ENCODE measurements at regions not wholly inside any gene's neighbourhood (a gene's known extent, or its start where the extent isn't known, plus 50 kb on each side); places are given as distances from the start of the nearest gene placed in this dataset.
"Not testable (repeated sequence)": the region's sequence is repeated elsewhere in the genome, so short reads cannot be mapped to it uniquely, and the experiment has no call there.

- H3K9me2 ChIP-seq (ENCODE audit: insufficient read depth); H3K4me3 ChIP-seq (replicated peaks in 1 of 2; ENCODE audit: low read depth in 1 of 2, low read length in 2 of 2); ATAC-seq; CTCF ChIA-PET; RAD21 ChIA-PET (ENCODE audit: low non-redundant PET in 1 of 2, low total read pairs in 2 of 2, uncharacterized antibody in 2 of 2, unreplicated experiment in 2 of 2); H3K4me1 ChIP-seq (ENCODE audit: control insufficient read depth in 1 of 2, insufficient read depth in 2 of 2, low read length in 2 of 2); H3K79me2 ChIP-seq (ENCODE audit: insufficient read depth, low read length); H3K27ac ChIP-seq (ENCODE audit: low read depth, low read length); H3K27me3 ChIP-seq (ENCODE audit: insufficient read depth, low read length); H2AFZ ChIP-seq (ENCODE audit: low read depth, low read length, poor library complexity, severe bottlenecking); H3K9ac ChIP-seq (ENCODE audit: low read length); POLR2A ChIA-PET; H3K36me3 ChIP-seq (ENCODE audit: control insufficient read depth in 1 of 2, insufficient read depth in 2 of 2, low read length in 2 of 2); H3K4me2 ChIP-seq (ENCODE audit: low read length); intact Hi-C loops (cut with micrococcal nuclease); H4K20me1 ChIP-seq (ENCODE audit: insufficient read depth); DNase-seq (ENCODE audit: low read depth, low spot score); BruUV-seq (replicated peaks); H3K9me3 ChIP-seq (ENCODE audit: control insufficient read depth in 1 of 2, insufficient read depth in 1 of 2, low read depth in 1 of 2, low read length in 2 of 2): not testable (repeated sequence)
These were observed 63.7 kb upstream of the TAMM41 start for GRCh38 chr3:11910216-11910930.

- intact Hi-C loops (cut with micrococcal nuclease) = no loop called here
- POLR2A ChIA-PET = no interaction called here
- ATAC-seq = 0 out of 2 replicates have a peak, but pooled peaks have one; percentile 36
- H2AFZ ChIP-seq (ENCODE audit: low read depth, low read length, poor library complexity, severe bottlenecking) = no peak overlapping the region
- H3K4me1 ChIP-seq (ENCODE audit: control insufficient read depth in 1 of 2, insufficient read depth in 2 of 2, low read length in 2 of 2) = no peaks in the 10 kb centered on the region
- no TSS peak for BruUV-seq (replicated peaks)
- no peak overlapping the region for H3K27ac ChIP-seq (ENCODE audit: low read depth, low read length)
- H3K9me3 ChIP-seq (ENCODE audit: control insufficient read depth in 1 of 2, insufficient read depth in 1 of 2, low read depth in 1 of 2, low read length in 2 of 2) = no peaks in the 10 kb centered on the region
- H3K27me3 ChIP-seq (ENCODE audit: insufficient read depth, low read length) = peaks cover 7% of the 10 kb centered on the region; the same call in 1 of the 2 replicates
- no peaks in the 10 kb centered on the region for H3K36me3 ChIP-seq (ENCODE audit: control insufficient read depth in 1 of 2, insufficient read depth in 2 of 2, low read length in 2 of 2)
- DNase-seq (ENCODE audit: low read depth, low spot score) = no peak
- CTCF ChIA-PET = no interaction called here
- H3K9ac ChIP-seq (ENCODE audit: low read length) = no peak overlapping the region
- H3K79me2 ChIP-seq (ENCODE audit: insufficient read depth, low read length) = no peaks in the 10 kb centered on the region
- RAD21 ChIA-PET (ENCODE audit: low non-redundant PET in 1 of 2, low total read pairs in 2 of 2, uncharacterized antibody in 2 of 2, unreplicated experiment in 2 of 2) = no interaction called here
- H3K9me2 ChIP-seq (ENCODE audit: insufficient read depth) = no peaks in the 10 kb centered on the region
- no peak overlapping the region for H3K4me2 ChIP-seq (ENCODE audit: low read length)
- H4K20me1 ChIP-seq (ENCODE audit: insufficient read depth) = no peaks in the 10 kb centered on the region
- TF ChIP-seq YY1 (IDR thresholded peaks at IDR 0.05; ENCODE audit: extremely low read depth, insufficient replicate concordance, low read depth, low read length) = no peak
- no peak for TF ChIP-seq RAD21 (IDR thresholded peaks at IDR 0.05; ENCODE audit: low read depth)
- TF ChIP-seq MAX (IDR thresholded peaks at IDR 0.05) = no peak
- no peak for TF ChIP-seq POLR2A (IDR thresholded peaks at IDR 0.05; ENCODE audit: borderline replicate concordance, extremely low read depth, insufficient read depth, insufficient read length)
- no peak for TF ChIP-seq POLR2AphosphoS5 (IDR thresholded peaks at IDR 0.05; ENCODE audit: low read depth, low read length)
- H3K4me3 ChIP-seq (replicated peaks in 1 of 2; ENCODE audit: low read depth in 1 of 2, low read length in 2 of 2) = no peak overlapping the region
These were observed 64.4 kb upstream of the TAMM41 start for GRCh38 chr3:11910971-11911531.

- BruUV-seq (replicated peaks); intact Hi-C loops (cut with micrococcal nuclease); RAD21 ChIA-PET (ENCODE audit: low non-redundant PET in 1 of 2, low total read pairs in 2 of 2, uncharacterized antibody in 2 of 2, unreplicated experiment in 2 of 2): not testable (repeated sequence)
These were observed 65.2 kb upstream of the TAMM41 start for GRCh38 chr3:11911887-11912286.

More at GRCh38 chr3:11911887-11912286, 65.2 kb upstream of the TAMM41 start:
- H3K9me2 ChIP-seq (ENCODE audit: insufficient read depth); DNase-seq (ENCODE audit: low read depth, low spot score); H3K9ac ChIP-seq (ENCODE audit: low read length); CTCF ChIA-PET; H3K27me3 ChIP-seq (ENCODE audit: insufficient read depth, low read length); POLR2A ChIA-PET; H3K27ac ChIP-seq (ENCODE audit: low read depth, low read length); H2AFZ ChIP-seq (ENCODE audit: low read depth, low read length, poor library complexity, severe bottlenecking); H3K9me3 ChIP-seq (ENCODE audit: control insufficient read depth in 1 of 2, insufficient read depth in 1 of 2, low read depth in 1 of 2, low read length in 2 of 2); ATAC-seq; H3K79me2 ChIP-seq (ENCODE audit: insufficient read depth, low read length); H4K20me1 ChIP-seq (ENCODE audit: insufficient read depth); H3K4me2 ChIP-seq (ENCODE audit: low read length); H3K4me1 ChIP-seq (ENCODE audit: control insufficient read depth in 1 of 2, insufficient read depth in 2 of 2, low read length in 2 of 2); H3K36me3 ChIP-seq (ENCODE audit: control insufficient read depth in 1 of 2, insufficient read depth in 2 of 2, low read length in 2 of 2); H3K4me3 ChIP-seq (replicated peaks in 1 of 2; ENCODE audit: low read depth in 1 of 2, low read length in 2 of 2): not testable (repeated sequence)
